Heart left ventricle (tissue), 16 donors: ENCODE measurements at regions not wholly inside any gene's neighbourhood (a gene's known extent, or its start where the extent isn't known, plus 50 kb on each side); places are given as distances from the start of the nearest gene placed in this dataset.
A peak's percentile ranks its signal among the peaks of the same experiment; 100 is the strongest.

Experiments used
- ATAC-seq, 4 donors: fragments of 200-7000 bp; cut with Tn5 transposase; one replicate each; pipeline ENCODE4 v1.9.1; 2020 to 2022; ENCODE audit warnings: moderate library complexity in 4 of 4, mild to moderate bottlenecking in 3 of 4, moderate number of reproducible peaks in 1 of 4
- DNase-seq, 5 donors: peaks; one replicate each; pipeline ENCODE4 v3.0.0-alpha.2; 2020
- H3K27ac ChIP-seq, 12 donors: fragments of 200-600 bp; sonication (generic) in 4 of 12; one replicate each; pipeline versions ENCODE4 v1.5.0 to v1.8.0; 2016 to 2022; ENCODE audit warnings: mild to moderate bottlenecking in 2 of 12
- H3K27me3 ChIP-seq, 9 donors: fragments of 200-600 bp; sonication (generic) in 2 of 9; one replicate each; pipeline versions ENCODE4 v1.5.1 to v1.8.0; 2016 to 2022; ENCODE audit warnings: mild to moderate bottlenecking in 3 of 9
- H3K36me3 ChIP-seq, 9 donors: fragments of 200-600 bp; sonication (generic) in 2 of 9; one replicate each; pipeline versions ENCODE4 v1.5.0 to v1.8.0; 2018 to 2022; ENCODE audit warnings: mild to moderate bottlenecking in 2 of 9
- H3K4me1 ChIP-seq, 12 donors: fragments of 200-600 bp; sonication (generic) in 4 of 12; one replicate each; pipeline versions ENCODE4 v1.5.0 to v1.8.0; 2016 to 2022; ENCODE audit warnings: mild to moderate bottlenecking in 3 of 12
- H3K4me3 ChIP-seq, 12 donors: fragments of 200-600 bp; sonication (generic) in 4 of 12; one replicate each; pipeline versions ENCODE4 v1.5.0 to v1.8.0; 2017 to 2022; ENCODE audit warnings: mild to moderate bottlenecking in 9 of 12, moderate library complexity in 4 of 12
- H3K9me3 ChIP-seq, 12 donors: fragments of 200-600 bp; sonication (generic) in 4 of 12; one replicate each; pipeline versions ENCODE4 v1.5.0 to v1.8.0; 2016 to 2022; ENCODE audit warnings: mild to moderate bottlenecking in 1 of 12
- POLR2A ChIP-seq, 2 donors: fragments of 450-650 bp; IDR thresholded peaks; one replicate each; pipeline ENCODE4 v1.6.1; 2017; ENCODE audit warnings: antibody characterized with exemption in 2 of 2, mild to moderate bottlenecking in 2 of 2, moderate library complexity in 2 of 2
- WGBS, 4 donors: extraction: QIAGEN DNeasy Blood & Tissue Kit in 2 of 4; methylation state at CpG; one replicate each; pipeline versions ENCODE4 v1.1.5 to v1.1.7; 2013 to 2018; 5-methylcytosine and 5-hydroxymethylcytosine counted together
- intact Hi-C, 10 donors: fragments of 100-400 bp; cut with DNase I; formaldehyde crosslinking; loops; one replicate each; pipeline versions ENCODE4 v1.11.1 to v1.14.2; 2022
- TF ChIP-seq, protein P1 (sequence below), 12 donors: fragments of 200-600 bp; sonication (generic) in 4 of 12; IDR thresholded peaks; one replicate each; pipeline versions ENCODE4 v1.5.0 to v1.8.0; 2018 to 2022; ENCODE audit warnings: antibody characterized with exemption in 12 of 12, mild to moderate bottlenecking in 5 of 12
- donor health status: ischemic (EF 13 %, LVEDD 7.1; RV severe dilation, severe dysfunction).
- donor health status: healthy with polysubstance abuse.
- donor health status: DM: no; HTN: yes; CAD: no.
- donor health status: DM: no; HTN: no; CAD: no.
- donor health status: ischemic (EF 25% LVEDD 6.9; RV normal size, moderate dysfunction).
- donor health status: ischemic (EF 25% LVEDD 5.7; RV mildly dilated, moderate dysfunction).
- donor health status: healthy.
- donor health status: DM: yes; HTN: yes; CAD: no.
- donor health status: ischemic (EF 35%, LVEDD 5.7; RV mildly dilated, moderate dysfunction).
- donor health status: nonischemic (EF 11% LVEDD 7.7; RV severe dilation, severe dysfunction).
- donor health status: DM: yes; HTN: yes; CAD: no.
- donor health status: PGD.
- donor health status: ischemic (EF 29% LVEDD 5.4; RV normal size, mild dysfunction).
- donor health status: nonischemic (EF 23%, LVEDD 6.1; RV moderate dilation, normal function).

DNA sequence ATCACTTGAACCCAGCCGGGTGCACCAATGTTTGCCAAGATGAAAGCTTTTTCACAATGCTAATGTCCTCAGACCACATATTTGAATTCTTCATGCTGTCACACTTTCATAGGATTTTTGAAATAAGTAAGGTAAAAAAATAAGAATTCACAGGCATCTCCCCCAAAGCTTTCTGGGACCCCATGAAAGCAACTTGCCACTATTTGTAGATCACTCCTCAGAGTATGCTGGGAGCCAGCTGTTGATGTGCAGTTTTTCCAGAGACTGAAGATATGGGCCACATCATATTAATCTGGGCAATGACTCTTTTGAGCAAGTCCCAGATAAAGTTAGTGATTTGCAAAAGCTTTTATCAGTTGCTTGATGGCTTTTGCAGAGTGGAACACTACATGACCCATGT is 507.9 kb downstream of the RASEF start:
- TF ChIP-seq, protein P1, sequence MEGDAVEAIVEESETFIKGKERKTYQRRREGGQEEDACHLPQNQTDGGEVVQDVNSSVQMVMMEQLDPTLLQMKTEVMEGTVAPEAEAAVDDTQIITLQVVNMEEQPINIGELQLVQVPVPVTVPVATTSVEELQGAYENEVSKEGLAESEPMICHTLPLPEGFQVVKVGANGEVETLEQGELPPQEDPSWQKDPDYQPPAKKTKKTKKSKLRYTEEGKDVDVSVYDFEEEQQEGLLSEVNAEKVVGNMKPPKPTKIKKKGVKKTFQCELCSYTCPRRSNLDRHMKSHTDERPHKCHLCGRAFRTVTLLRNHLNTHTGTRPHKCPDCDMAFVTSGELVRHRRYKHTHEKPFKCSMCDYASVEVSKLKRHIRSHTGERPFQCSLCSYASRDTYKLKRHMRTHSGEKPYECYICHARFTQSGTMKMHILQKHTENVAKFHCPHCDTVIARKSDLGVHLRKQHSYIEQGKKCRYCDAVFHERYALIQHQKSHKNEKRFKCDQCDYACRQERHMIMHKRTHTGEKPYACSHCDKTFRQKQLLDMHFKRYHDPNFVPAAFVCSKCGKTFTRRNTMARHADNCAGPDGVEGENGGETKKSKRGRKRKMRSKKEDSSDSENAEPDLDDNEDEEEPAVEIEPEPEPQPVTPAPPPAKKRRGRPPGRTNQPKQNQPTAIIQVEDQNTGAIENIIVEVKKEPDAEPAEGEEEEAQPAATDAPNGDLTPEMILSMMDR (IDR thresholded peaks at IDR 0.05) = no peak
- TF ChIP-seq POLR2A (IDR thresholded peaks at IDR 0.05) = no peak
- Histone ChIP-seq H3K27ac (no peak overlapping the region), H3K27me3 (no peaks in the 10 kb centered on the region), H3K4me1 (peaks cover 0 to 33% (median 8%) of the 10 kb centered on the region in 12 donors), H3K9me3 (no peaks in the 10 kb centered on the region), H3K36me3 (no peaks in the 10 kb centered on the region), H3K4me3 (no peak overlapping the region)
- intact Hi-C loops = no loop called here
- WGBS, 4 donors = 39 to 71% (median 48%) methylated on average over 1 of the region's 1 CpG
- DNase-seq (no peak), ATAC-seq (no peak)

DNA sequence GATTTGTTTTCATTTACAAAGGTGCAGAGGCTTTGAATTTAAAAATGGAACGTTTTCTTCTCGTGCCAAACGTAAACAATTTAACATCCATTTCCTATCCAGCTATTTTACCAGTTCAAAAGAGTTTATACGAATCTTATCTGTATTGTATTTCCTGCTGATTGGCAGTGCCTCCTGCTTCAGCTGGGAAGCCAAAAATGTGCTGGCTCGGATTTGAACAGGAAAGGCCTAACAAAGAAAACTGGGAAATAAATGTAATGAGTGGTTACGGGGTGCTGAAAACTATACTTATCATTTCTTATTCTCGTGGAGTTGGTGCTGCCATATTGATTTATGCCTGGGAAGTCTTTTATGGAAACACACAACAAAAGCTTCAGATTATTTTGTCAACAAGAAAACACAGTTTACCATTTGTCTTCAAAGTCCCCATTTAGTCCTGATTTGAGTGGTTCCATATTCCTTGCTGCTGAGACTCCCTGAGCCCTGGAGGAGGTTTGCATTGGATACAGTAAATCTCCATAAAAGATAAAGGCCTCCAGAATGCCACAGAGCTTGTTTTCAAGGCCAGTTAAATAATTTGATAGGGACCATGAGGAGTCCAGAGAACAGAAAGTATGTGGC is 507.4 kb downstream of the RASEF start:
- peak overlapping the region in 3 of 12 donors; percentile 11 to 20 (median 15) for H3K27ac ChIP-seq

DNA sequence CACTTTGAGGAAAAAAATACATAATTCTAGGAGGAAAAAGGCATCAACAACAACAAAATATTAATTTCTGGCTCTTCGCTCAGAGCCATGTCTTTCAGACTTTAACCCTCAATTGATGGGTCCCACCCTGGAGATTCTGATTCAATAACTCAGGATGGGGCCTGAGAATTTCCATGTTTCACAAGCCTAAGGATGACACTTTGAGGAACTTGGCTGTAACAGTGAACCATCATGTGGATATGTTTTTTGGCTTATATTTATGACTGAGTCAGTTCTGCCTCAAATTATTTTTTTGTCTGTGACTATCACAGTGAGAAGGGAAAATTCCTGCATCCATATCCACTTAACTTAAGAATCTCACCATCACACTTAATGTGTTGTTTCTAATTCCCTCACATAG is 504.6 kb downstream of the RASEF start:
- peaks cover 0 to 22% (median 8%) of the 10 kb centered on the region in 12 donors for H3K4me1 ChIP-seq
- H3K27me3 ChIP-seq = no peaks in the 10 kb centered on the region
- no peak for TF ChIP-seq POLR2A (IDR thresholded peaks at IDR 0.05)
- TF ChIP-seq, protein P1 (IDR thresholded peaks at IDR 0.05) = no peak
- no peak overlapping the region for H3K27ac ChIP-seq
- intact Hi-C loops = no loop called here
- H3K4me3 ChIP-seq = no peak overlapping the region
- H3K9me3 ChIP-seq = no peaks in the 10 kb centered on the region
- DNase-seq (no peak), ATAC-seq (no peak)
- H3K36me3 ChIP-seq = no peaks in the 10 kb centered on the region
- WGBS, 4 donors = 92 to 99% (median 95%) methylated on average over 1 of the region's 1 CpG

More for the DNA sequence above, 507.4 kb downstream of the RASEF start:
- intact Hi-C loops = no loop called here
- peaks cover 0 to 33% (median 8%) of the 10 kb centered on the region in 12 donors for H3K4me1 ChIP-seq
- no peaks in the 10 kb centered on the region for H3K36me3 ChIP-seq
- TF ChIP-seq POLR2A (IDR thresholded peaks at IDR 0.05) = no peak
- TF ChIP-seq, protein P1 (IDR thresholded peaks at IDR 0.05) = no peak
- no peaks in the 10 kb centered on the region for H3K27me3 ChIP-seq
- peak in 2 of 5 donors; percentile 20 for DNase-seq
- H3K4me3 ChIP-seq = no peak overlapping the region
- H3K9me3 ChIP-seq = no peaks in the 10 kb centered on the region
- WGBS, 4 donors = 28 to 47% (median 36%) methylated on average over 7 of the region's 7 CpGs
- ATAC-seq = peak in 2 of 4 donors; percentile 22 to 37

DNA sequence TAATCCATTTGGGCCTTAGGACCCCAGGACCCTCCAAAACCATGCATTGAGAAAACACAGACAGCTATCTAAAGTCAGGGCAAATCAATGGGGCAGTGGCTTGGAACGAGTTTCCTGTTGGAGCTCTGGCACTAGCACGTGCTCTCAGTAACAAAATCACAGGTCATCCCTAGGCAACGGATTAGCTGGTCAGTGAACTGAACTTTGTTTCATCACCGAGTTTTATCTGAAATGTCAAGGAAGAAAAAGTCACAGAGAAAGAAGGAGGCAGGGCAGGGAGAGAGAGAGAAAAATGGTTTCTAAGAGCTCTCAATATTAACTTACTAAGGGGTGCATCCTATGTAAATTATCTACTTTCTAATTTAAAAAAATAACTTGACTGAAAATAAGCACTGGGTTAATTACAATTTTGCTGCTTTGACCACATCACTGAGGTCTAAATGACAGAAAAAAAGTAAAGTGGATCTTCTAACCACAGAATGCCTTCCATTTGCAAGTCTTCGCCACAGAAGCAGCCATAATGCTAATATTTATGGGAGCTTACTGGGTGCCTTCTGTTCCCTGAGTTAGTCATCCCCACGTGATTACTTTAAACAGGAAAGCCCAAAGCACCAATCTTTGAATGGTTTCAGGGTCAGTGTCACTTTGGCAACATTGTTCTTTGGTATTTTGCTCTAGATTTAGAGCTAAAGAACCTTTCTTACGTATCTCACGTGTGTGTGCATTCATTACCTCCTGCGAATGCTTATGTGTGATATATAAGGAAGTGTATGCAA is 503.9 kb downstream of the RASEF start:
- intact Hi-C loops = no loop called here
- H3K27ac ChIP-seq = no peak overlapping the region
- H3K4me1 ChIP-seq = peaks cover 0 to 22% (median 8%) of the 10 kb centered on the region in 12 donors
- H3K4me3 ChIP-seq = no peak overlapping the region
- TF ChIP-seq POLR2A (IDR thresholded peaks at IDR 0.05) = no peak
- TF ChIP-seq, protein P1 (IDR thresholded peaks at IDR 0.05) = no peak
- no peak for ATAC-seq
- no peaks in the 10 kb centered on the region for H3K36me3 ChIP-seq
- no peak for DNase-seq
- WGBS, 4 donors = 70 to 80% (median 74%) methylated on average over 9 of the region's 9 CpGs
- H3K27me3 ChIP-seq = no peaks in the 10 kb centered on the region
- peaks cover 0 to 3% (median 0%) of the 10 kb centered on the region in 12 donors for H3K9me3 ChIP-seq
